Transverse colon (tissue), 4 donors: ENCODE measurements at regions not wholly inside any gene's neighbourhood (a gene's known extent, or its start where the extent isn't known, plus 50 kb on each side); places are given as distances from the start of the nearest gene placed in this dataset.

Experiments used
- DNase-seq: peaks from one replicate; pipeline ENCODE4 v3.0.0-alpha.2; 2019
- H3K27ac ChIP-seq, 4 donors: fragments of 200-600 bp; sonication (generic); 2 replicates each; pipeline ENCODE4 v1.5.1; 2016 to 2018; ENCODE audit warnings: inconsistent platforms in 4 of 4
- H3K27me3 ChIP-seq: fragments of 200-600 bp; sonication (generic); 2 replicates; pipeline ENCODE4 v1.5.1; 2017; ENCODE audit warnings: inconsistent platforms
- H3K36me3 ChIP-seq, 4 donors: fragments of 200-600 bp; sonication (generic); 2 replicates each; pipeline ENCODE4 v1.5.1; 2017 to 2019; ENCODE audit warnings: inconsistent platforms in 4 of 4
- H3K4me1 ChIP-seq, 4 donors: fragments of 200-600 bp; sonication (generic); 2 replicates each; pipeline ENCODE4 v1.5.1; 2017 to 2020; ENCODE audit warnings: inconsistent platforms in 4 of 4
- H3K4me3 ChIP-seq, 4 donors: fragments of 200-600 bp; sonication (generic); 1 replicate in 1 of 4; 2 replicates in 3 of 4; pipeline versions ENCODE4 v1.5.1 to v1.6.1; 2017 to 2019; ENCODE audit warnings: inconsistent platforms in 4 of 4
- H3K9me3 ChIP-seq, 2 donors: fragments of 200-600 bp; sonication (generic); 2 replicates each; pipeline ENCODE4 v1.5.1; 2017 to 2019; ENCODE audit warnings: inconsistent platforms in 2 of 2
- CTCF ChIP-seq, 5 experiments: fragments of 200-600 bp in 3 of 5; fragments of 450-650 bp in 2 of 5; sonication (generic) in 3 of 5; IDR thresholded peaks; 1 replicate in 2 of 5; 2 replicates in 3 of 5; pipeline ENCODE4 v1.5.1; 2016 to 2017; ENCODE audit warnings: antibody characterized with exemption in 5 of 5, inconsistent platforms in 3 of 5, mild to moderate bottlenecking in 2 of 5, moderate library complexity in 1 of 5
- EP300 ChIP-seq: sonication (generic); formaldehyde crosslinking; IDR thresholded peaks from one replicate; pipeline ENCODE4 v1.6.1; 2017; ENCODE audit warnings: antibody characterized with exemption, low read depth
- POLR2A ChIP-seq: fragments of 450-650 bp; IDR thresholded peaks from one replicate; pipeline ENCODE4 v1.6.1; 2016; ENCODE audit warnings: antibody characterized with exemption, mild to moderate bottlenecking, moderate library complexity
- POLR2AphosphoS5 ChIP-seq, 3 donors: sonication (generic); formaldehyde crosslinking; IDR thresholded peaks; one replicate each; pipeline ENCODE4 v1.6.1; 2016; ENCODE audit warnings: antibody characterized with exemption in 3 of 3
- WGBS, 2 donors: methylation state at CpG; one replicate each; pipeline ENCODE4 v1.1.5; 2018; ENCODE audit warnings: low coverage in 1 of 2; 5-methylcytosine and 5-hydroxymethylcytosine counted together
- in situ Hi-C, 4 donors: fragments of 200-750 bp; cut with MboI; loops; one replicate each; pipeline versions ENCODE4 v1.15.0 to v1.15.1; 2017; ENCODE audit warnings: low sequenced_read_pairs in 3 of 4, low pct_ligation_motif_present in 1 of 4, low pct_unique_long_range_greater_than_20kb in 1 of 4
- intact Hi-C: fragments of 100-400 bp; cut with DNase I; formaldehyde crosslinking; loops from one replicate; pipeline ENCODE4 v1.15.1; 2023; ENCODE audit warnings: low total_unique reads

DNA sequence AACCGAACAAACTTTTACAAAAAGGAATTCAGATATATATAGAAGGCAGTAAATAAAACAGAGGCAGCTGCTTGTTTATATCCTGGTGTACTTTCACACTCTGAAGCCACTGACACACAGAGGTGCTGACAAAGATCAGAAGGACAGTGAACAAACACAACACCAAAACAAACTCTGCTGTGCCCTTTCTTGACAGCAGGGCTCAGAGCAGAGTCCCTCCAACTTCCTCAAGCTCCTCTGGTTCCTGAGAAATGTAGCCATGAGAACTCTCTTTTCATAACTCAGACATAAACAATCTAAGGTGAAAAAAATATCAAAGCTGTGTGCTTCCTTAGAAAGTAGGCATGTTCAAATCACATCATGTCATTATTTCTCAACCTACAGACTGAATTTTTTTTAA lies 1052.8 kb upstream of the SPRY2 start:
- H3K36me3 ChIP-seq, result no peaks in the 10 kb centered on the region
- intact Hi-C loops (no loop called here), in situ Hi-C loops (no loop called here)
- H3K9me3 ChIP-seq, result no peaks in the 10 kb centered on the region
- peak overlapping the region; percentile 74 to 82 (median 78) for H3K27ac ChIP-seq
- WGBS, 2 donors, result 0 to 20% methylated on average over 1 of the region's 1 CpG
- TF ChIP-seq CTCF (IDR thresholded peaks at IDR 0.05) (peak in 1 of 5 experiments; percentile 18), POLR2AphosphoS5 (IDR thresholded peaks at IDR 0.05) (no peak)
- no peak overlapping the region for H3K4me3 ChIP-seq
- no peaks in the 10 kb centered on the region for H3K27me3 ChIP-seq
- H3K4me1 ChIP-seq, result peaks cover 5 to 24% (median 13%) of the 10 kb centered on the region in 4 donors
- DNase-seq, result no peak

DNA sequence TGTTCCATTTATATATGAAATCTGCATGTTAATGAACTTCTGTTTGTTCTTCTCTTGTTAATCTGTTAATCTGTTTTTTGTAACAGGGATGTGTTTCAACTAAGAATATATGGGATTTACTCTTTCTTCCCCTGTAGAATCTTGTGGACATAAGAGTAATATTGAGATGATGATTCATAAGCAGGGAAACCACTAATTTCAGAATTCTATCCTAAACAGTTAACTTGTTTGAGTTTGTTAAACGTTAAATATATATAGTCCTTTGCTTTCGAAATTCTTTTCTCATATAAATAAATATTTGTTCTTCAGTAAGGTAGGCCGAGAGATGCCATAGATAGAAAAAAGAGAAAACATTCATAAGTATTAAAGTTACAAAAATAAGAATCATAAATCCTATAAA lies 1052.2 kb upstream of the SPRY2 start:
- no peak for TF ChIP-seq POLR2A
- TF ChIP-seq CTCF (IDR thresholded peaks at IDR 0.05), result no peak
- TF ChIP-seq POLR2AphosphoS5 (IDR thresholded peaks at IDR 0.05), result no peak
- TF ChIP-seq EP300, result no peak
- no peak overlapping the region for H3K4me3 ChIP-seq
- in situ Hi-C loops (no loop called here), intact Hi-C loops (no loop called here)
- H3K27me3 ChIP-seq, result no peaks in the 10 kb centered on the region
- 30 to 50% methylated on average over 3 of the region's 3 CpGs for WGBS, 2 donors
- no peaks in the 10 kb centered on the region for H3K36me3 ChIP-seq
- DNase-seq, result no peak
- peak overlapping the region in 3 of 4 donors; percentile 77 to 82 (median 78) for H3K27ac ChIP-seq
- H3K4me1 ChIP-seq, result peaks cover 5 to 24% (median 13%) of the 10 kb centered on the region in 4 donors
- H3K9me3 ChIP-seq, result no peaks in the 10 kb centered on the region

DNA sequence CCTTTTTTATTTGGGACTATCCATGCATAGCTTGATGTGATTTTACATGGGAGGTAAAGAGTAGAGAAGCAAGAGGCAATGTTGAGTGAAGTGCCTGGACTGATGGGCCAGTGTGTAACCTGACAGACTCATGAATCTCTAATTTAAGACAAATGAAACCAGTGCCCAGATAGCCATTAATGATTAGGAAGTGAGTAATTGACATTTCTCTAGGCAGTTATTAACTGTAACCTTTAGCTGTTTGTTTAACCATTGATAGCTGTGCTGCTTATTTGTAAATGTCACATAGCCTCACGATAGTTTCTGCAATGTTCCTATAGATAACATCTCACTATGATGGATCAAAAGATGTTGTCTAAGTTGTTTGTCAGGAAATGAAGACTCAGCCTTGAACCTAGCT lies 1047.5 kb upstream of the SPRY2 start:
- Histone ChIP-seq H3K27me3 (no peaks in the 10 kb centered on the region), H3K4me1 (peaks cover 0 to 8% (median 3%) of the 10 kb centered on the region in 4 donors), H3K27ac (no peak overlapping the region), H3K9me3 (no peaks in the 10 kb centered on the region), H3K4me3 (no peak overlapping the region), H3K36me3 (no peaks in the 10 kb centered on the region)
- intact Hi-C loops (no loop called here), in situ Hi-C loops (no loop called here)
- no peak for TF ChIP-seq POLR2AphosphoS5 (IDR thresholded peaks at IDR 0.05)
- no peak for TF ChIP-seq EP300
- TF ChIP-seq POLR2A, result no peak
- no peak for TF ChIP-seq CTCF (IDR thresholded peaks at IDR 0.05)
- WGBS, 2 donors, result 67 to 71% methylated on average over 1 of the region's 1 CpG
- no peak for DNase-seq

DNA sequence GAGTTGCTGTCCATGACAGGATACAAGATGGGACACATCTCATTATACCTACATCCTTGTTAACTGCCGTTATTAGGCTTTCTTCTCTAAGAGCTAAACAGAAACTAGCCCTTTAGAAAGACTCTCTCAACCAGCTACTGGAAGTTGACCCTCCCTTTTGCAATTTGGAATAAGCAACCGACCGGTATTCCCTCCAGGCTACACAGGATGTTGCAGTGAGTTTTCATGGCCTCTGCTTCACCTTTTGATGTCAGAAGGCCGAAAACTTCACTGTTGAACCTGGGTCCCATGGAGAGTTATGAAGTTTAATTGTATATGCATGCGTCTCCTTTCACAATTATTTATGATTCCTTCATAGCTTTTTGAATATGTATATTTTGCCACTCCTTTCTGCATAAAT lies 1042.5 kb upstream of the SPRY2 start:
- intact Hi-C loops (no loop called here), in situ Hi-C loops (no loop called here)
- no peak for TF ChIP-seq POLR2A
- no peak for TF ChIP-seq POLR2AphosphoS5 (IDR thresholded peaks at IDR 0.05)
- no peak for TF ChIP-seq CTCF (IDR thresholded peaks at IDR 0.05)
- TF ChIP-seq EP300, result no peak

More for the DNA sequence above, 1042.5 kb upstream of the SPRY2 start:
- WGBS, 2 donors, result 76 to 79% methylated on average over 5 of the region's 5 CpGs
- no peak for DNase-seq
- no peaks in the 10 kb centered on the region for H3K27me3 ChIP-seq
- no peaks in the 10 kb centered on the region for H3K36me3 ChIP-seq
- H3K9me3 ChIP-seq, result no peaks in the 10 kb centered on the region
- H3K4me3 ChIP-seq, result no peak overlapping the region
- H3K27ac ChIP-seq, result no peak overlapping the region
- no peaks in the 10 kb centered on the region for H3K4me1 ChIP-seq
